ENCODE measurements at regions not wholly inside any gene's neighbourhood (a gene's known extent, or its start where the extent isn't known, plus 50 kb on each side); places are given as distances from the start of the nearest gene placed in this dataset.
A peak's percentile ranks its signal among the peaks of the same experiment; 100 is the strongest.
"Not testable (repeated sequence)": the region's sequence is repeated elsewhere in the genome, so short reads cannot be mapped to it uniquely, and the experiment has no call there.

DNA sequence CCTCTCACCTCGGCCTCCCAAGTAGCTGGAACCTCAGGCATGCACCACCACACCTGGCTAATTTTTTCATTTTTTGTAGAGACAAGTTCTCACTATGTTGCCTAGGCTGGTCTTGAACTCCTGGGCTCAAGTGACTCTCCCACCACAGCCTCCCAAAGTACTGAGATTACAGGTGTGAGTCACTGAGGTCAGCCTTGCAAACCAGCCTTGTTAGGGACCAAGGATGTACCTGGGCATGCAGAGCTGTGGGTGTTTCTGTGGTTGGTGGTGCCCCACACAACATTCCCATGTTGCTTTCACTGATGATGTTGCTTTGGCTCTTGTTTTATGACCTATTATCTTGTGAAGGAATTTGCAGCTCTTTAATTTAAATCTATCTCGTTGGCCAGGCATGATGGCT lies 54.8 kb downstream of the OTUD1 start:
- DNase-seq (ENCODE audit: low spot score): no peak
- no peak for FAIRE-seq

DNA sequence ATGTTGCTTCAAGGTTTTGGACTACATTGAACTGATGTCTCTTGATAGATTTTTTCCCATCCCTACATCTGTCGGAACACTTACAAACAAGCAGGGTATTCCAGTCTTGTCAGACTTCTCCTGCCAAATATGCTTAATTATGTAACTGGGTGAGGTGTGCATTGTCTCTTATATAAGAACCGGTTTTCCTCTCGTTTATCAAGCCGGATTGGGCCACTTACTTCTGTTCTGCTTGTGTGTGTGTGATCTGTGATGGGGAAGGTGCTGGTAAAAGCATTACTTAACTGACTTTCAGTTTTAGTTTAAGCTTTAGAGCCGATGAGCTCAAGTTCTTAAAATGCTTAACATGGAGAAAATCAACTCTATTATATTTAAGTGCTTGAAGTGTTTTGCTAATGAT lies 57.9 kb downstream of the OTUD1 start:
- DNase-seq (ENCODE audit: low spot score): no peak
- no peak for FAIRE-seq

DNA sequence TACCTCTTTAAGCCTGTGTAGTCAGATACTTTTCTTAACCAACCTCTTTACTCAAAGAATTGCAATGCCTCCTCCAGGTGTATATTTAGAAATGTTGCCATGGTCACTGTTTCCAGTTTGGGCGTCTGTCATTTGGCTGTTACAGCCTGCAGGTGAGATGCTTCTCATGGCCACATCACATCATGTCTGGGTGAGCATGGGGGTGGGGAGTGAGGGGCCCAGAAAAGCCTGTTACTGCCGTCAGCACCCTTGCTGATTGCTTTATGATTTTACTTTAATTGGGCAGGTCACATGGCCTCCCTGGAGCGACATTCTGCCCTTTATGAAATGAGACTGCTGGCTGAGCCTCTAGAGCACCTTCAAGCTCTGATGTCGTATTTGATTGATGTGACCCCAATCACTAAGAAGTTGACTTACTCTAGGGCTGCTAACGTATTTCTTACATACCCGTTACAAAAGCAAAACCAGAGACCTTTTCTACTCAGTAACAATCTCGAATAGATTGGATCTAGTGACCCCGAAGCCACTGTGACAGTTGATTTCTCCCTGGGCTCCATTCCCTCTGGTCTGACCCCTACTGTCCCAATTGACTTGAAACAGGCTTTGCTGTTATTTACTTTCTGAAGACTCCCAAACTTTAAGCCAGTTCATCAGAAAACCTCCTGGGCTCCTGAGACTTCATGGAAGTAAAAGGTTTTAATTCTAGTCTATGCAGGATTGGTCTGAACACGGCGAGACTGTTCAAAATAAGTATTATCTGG lies 60.7 kb downstream of the OTUD1 start:
- FAIRE-seq (no peak), DNase-seq (ENCODE audit: low spot score) (no peak)

DNA sequence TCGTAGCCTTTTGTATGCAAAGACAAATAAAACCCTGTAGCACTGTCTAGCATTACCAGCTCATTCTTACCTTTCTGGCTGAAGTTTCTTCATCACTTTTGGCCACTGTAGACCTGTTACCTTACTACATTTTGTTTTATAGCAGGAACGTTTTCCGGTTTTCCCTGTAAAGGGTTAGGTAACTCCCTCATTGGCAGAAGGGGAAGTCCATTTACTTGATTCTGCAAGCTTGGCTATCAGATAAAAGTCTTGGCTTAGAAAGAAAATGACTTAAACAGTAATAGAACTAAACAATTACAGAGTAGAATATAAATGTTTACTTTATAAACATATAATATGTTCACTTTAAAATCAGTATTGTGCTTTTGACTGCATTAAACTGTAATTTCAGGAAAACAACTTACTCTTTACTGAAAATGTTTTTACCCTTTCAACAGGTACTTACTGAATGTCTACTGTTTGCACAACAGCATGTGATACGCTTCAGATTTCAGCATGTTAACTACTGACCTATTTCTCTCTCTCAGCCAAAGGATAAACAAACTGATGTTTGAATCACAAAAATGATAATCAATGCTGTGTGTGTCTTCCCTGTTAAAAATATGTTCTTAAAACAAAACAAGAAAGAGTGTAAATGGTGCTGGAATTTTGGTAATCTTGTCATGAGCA lies 67.1 kb downstream of the OTUD1 start:
- FAIRE-seq (no peak), DNase-seq (ENCODE audit: low spot score) (no peak)

DNA sequence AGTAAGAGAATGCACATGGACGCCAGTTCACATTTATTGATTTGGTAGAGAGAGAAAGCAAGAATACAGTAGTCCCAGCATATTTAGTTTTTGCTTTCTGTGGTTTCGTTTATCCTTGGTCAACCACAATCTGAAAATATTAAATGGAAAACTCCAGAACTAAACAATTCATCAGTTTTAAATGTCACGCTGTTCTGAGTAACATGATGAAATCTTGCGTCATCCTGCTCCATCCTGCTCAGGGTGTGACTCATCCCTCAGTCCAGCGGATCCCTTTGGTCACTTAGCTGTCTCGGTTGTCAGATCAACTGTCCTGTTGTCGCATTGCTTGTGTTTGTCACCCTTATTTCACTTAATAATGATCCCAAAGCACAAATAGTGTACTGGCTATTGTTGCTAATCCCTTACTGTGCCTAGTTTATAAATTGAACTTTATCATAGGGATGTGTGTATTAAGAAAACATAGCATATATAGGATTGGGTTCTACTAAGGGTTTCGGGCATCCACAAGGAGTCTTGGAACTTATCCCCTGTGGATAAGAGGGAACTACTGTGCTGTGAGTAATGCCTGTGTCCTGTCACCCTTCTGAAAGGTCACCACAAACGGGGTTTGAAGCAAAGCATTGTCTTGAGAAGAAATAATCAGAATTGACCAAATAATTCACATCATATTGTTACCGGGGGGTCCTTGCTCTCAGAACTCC lies 73.6 kb downstream of the OTUD1 start:
- DNase-seq (ENCODE audit: low spot score): peak; percentile 67

DNA sequence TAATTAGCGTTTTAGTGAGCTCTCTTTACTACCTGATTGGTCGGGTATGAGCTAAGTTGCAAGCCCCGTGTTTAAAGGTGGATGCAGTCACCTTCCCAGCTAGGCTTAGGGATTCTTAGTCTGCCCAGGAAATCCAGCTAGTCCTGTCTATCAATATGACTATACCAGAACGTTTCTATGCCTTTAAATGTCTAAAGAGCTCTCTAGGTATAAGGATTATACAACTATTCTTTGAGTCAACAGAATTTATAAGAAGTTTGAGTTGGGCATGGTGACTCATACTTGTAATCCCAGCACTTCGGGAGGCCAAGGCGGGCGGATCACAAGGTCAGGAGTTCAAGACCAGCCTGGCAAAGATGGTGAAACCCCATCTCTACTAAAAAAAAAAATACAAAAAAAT lies 74.7 kb downstream of the OTUD1 start:
- DNase-seq (ENCODE audit: low spot score); FAIRE-seq: not testable (repeated sequence)

More for the DNA sequence above, 73.6 kb downstream of the OTUD1 start:
- FAIRE-seq: peak; percentile 63

DNA sequence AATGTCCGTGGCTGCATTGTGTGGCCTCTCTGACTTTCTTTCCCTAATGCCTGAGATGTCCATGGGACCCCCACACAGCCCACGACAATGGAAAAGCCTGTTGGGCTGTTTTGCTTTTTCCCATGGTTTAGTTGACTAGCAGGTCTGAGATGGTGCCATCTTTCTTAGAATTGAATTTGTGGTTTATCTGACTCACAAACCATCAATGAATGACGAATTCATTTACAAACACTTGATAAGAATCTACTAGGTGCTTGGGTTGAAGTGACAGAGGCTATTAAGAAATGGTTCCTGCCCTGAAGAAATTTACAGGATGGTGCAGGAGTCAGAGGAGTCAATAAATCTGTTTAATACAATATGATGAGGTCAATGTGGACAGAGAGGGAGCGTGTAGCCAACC lies 75.4 kb downstream of the OTUD1 start:
- FAIRE-seq (no peak), DNase-seq (ENCODE audit: low spot score) (peak; percentile 27)

DNA sequence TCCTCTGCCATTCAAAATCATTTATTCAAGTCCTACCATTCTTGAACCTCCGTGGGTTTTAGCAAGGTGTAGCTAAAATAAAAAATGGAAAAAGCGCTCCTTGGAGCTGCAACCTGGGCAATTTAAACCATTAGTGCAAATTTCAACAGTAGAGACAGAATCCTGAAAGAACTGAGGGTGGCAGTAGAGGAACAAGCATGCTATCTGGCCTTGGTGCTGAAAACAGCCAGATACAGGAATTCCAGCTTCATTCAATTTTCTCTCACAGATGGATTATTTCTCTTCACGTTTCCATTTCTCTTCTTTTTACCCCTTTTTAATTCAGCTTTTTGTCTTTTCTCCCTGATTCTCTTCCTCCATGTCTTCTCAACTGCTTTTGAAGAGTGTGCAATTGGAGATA lies 77.7 kb downstream of the OTUD1 start:
- DNase-seq (ENCODE audit: low spot score) (peak; percentile 37), FAIRE-seq (no peak)

DNA sequence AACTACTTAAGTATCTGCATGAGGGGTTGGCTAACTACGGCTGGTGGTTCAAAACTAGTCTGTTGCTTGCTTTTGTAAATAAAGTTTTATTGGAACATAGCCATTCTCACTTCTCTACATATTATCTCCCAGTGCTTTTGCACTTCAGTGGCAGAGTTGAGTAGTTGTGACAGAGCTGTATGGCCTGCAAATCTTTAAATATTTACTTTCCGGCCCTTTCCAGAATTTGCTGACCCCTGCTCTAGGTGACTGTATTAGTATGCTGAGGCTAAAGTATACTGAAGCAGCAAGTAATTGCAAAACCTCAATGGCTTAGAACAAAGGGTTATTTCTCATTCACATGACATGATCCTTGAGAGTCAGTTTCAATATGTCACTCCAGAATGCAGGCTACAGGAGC lies 78.3 kb downstream of the OTUD1 start:
- DNase-seq (ENCODE audit: low spot score): no peak
- FAIRE-seq: no peak

DNA sequence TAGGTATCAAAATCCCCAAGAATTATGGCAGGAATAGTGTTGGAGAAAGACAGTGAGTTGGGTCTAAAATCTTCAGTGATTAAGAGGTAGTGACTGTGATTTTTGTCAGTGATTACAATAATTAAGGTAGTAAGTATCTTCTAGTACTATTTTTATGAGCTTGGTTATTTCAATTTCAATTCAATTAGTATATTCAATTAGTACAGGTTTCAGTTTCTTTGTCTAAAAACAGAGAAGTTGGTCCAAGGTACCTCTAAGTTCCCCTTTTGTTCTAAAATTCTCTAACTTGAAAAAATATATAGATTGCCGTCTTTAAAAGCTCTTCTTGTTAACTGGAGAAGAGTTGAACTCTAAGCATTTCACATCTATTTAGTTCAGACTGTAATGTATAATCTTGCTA lies 82.9 kb downstream of the OTUD1 start:
- DNase-seq (ENCODE audit: low spot score): no peak
- FAIRE-seq: no peak

DNA sequence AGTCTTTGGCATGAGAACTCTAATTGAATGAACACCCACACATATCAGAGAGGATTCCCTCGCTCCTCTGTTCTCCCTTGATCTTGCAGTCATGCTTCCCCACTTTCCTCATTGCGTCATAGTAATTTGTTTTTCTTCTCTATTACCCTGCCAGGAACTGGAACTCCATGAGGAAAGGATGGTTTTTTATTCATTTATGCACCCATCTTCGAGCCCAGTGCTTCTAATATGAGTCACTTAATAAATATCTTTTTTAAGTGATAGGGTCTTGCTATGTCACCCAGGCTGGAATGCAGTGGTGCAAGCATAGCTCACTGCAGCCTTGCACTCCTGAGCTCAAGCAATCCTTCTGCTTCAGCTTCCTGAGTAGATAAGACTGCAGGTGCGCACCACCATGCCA lies 83.5 kb downstream of the OTUD1 start:
- DNase-seq (ENCODE audit: low spot score) (peak; percentile 16), FAIRE-seq (no peak)

DNA sequence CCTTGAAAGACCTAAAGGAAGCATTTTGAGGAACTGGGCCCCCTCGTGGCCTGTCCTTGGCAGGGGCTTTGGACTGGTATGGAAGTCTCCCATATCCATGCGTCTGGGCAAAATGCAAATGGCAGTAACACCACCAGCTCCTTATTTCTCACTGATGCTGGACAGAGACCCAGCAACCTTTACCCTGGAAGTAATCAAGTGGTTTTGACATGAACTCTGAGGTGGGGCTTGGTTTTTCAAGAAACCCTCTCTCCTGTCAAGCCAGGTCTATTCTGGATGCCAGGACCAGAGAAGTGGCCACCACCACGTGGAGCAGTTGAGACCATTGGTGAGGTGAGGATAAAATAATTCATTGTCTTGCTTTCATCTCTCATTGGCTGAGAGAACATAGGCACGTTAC lies 84.4 kb downstream of the OTUD1 start:
- FAIRE-seq (no peak), DNase-seq (ENCODE audit: low spot score) (no peak)

DNA sequence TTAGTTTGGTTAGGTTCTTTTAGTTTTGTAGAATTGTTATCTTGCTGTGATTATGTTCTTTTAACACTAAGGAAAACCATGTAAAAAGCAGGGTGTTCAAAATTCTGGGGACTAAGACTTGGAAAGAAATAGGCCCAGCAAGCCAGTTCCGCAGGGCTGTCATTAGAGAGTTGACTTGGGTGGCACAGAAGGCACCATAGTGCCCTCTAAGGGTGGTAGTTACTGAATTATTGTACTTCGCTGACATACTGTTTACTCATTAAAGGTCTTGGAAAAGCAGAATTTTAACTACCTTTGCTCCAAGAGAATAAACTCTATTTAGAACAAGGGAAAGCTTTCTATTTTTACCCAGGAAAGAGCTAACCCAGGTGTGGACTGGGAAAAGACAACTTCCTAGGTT lies 86.5 kb downstream of the OTUD1 start:
- DNase-seq (ENCODE audit: low spot score): no peak
- no peak for FAIRE-seq

DNA sequence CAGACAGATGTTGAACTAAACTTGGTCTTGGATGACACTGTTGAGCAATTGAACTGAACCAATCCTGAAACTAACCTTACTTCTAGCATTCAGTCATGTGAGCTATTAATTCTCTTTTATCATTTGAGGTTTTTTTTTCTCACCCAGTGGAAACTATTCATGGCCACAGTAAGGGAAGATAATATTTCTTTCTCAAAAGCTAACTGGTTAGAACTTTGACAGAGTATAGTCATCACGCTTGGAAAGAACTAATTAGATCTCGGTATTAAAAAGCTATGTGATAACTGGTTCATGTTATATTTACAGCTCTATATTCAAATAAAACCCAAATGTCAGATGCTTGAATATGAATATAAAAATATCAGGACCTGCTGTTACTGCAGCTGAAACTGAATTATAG lies 89.5 kb downstream of the OTUD1 start:
- FAIRE-seq (no peak), DNase-seq (ENCODE audit: low spot score) (no peak)

DNA sequence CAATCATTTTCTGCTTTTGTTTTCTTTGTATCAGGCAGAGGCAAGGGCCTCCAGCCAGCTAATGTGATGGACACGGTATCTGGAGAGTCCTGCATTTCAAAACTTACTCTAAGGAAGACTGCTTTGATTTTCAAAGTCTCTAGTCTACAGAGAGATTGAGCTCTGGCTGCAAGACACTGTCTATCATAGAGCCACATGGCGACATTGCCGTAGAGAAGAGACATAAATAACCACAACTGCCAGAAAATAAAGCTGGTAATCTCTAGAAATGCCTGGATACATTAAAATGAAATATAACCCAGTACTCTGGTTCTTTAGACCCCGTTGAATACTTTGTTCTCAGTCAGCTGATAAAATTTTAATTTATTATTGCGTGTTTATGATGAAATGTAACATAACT lies 90.8 kb downstream of the OTUD1 start:
- DNase-seq (ENCODE audit: low spot score) (no peak), FAIRE-seq (no peak)

DNA sequence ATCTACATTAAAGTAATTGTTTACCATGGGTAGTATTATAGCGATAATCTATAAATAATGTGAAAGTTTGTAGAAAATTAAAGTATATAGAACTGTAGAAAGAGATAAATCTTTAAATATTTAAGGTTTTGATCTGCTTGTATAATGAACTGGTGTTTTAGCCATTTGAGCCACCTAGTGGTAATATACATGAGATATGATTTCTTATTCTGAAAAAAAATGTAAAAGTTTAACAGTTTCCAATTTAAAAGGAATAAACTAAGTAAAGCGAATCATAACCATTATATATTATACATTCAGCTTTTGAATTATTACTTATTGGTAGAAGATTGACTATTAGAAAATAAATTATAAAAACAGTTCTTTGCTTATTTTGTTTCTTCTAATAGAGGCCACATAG lies 91.2 kb downstream of the OTUD1 start:
- no peak for FAIRE-seq
- DNase-seq (ENCODE audit: low spot score): no peak

DNA sequence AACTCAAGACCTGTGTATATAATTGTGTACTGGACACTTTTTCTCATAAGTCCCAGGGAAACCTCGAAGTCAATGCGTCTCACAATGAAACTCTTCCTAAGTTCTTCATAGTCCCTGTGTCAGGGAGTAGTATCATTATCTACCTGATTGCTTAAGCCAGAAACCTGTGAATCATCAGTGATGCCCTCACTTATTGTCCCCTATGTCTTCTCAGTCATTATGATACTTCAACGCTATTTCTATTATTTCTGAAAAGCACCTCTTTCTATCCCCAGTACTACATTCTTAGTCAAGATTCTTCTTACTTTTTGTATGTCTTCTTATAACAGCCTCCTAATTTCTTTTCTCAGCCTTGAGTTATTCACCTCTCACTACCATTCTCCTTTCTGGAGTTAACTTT lies 94.3 kb downstream of the OTUD1 start:
- FAIRE-seq (no peak), DNase-seq (ENCODE audit: low spot score) (no peak)

DNA sequence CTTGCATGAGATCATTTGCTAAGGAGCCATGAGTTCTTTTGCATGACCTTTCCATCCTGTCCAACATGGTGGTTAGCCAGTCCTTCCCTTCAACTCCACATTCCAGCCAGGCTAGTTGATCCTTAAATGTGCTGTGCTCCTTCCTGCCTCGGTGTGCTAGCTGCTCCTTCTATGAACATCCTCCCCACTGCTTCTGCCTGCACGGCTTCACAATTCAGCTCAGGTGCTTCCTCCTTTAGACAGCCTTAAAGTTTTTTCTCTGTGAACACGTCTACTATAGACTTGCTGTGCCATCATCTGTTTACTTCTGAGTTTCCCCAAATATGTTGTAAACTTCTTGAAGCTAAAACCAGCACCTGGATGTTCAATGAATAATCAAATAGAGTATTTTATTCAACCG lies 95.5 kb downstream of the OTUD1 start:
- no peak for FAIRE-seq
- no peak for DNase-seq (ENCODE audit: low spot score)

DNA sequence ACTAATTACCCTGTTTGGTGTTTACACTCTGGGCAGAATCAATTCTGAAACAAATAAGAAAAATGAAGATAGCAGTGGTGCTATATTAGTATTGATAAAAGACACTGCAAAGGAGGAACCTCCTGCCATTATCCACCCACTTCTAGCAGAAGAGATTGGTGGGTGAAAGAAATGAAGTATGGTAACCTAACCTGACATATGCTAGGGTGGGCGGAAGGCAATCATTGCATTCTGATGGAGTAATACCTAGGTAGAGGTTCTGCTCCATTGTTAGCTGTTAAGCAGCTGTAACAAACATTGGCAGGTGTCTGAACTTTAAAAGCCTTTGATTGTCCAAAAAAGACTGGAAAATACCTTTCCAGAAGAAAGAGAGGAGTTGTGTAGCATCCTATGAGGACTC lies 95.9 kb downstream of the OTUD1 start:
- FAIRE-seq: no peak

DNA sequence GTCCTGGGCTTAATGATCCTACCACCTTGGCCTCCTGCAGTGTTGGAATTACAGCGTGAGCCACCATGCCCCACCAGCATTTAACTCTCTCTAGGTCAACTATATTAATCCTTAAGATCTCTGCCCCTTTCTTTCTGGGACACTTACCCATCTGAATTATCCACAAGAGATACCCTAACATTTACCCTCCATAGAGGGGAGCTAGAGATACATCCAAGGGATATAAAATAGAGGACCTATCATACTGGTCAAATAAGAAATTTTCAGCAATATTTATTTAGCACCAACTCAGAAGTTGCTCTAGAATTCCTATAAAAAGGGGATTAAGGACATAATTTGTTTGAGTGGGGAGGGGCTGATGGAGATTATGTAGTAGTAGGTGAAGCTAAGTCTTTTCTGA lies 96.5 kb downstream of the OTUD1 start:
- no peak for FAIRE-seq
- no peak for DNase-seq (ENCODE audit: low spot score)

More for the DNA sequence above, 95.9 kb downstream of the OTUD1 start:
- DNase-seq (ENCODE audit: low spot score): no peak

DNA sequence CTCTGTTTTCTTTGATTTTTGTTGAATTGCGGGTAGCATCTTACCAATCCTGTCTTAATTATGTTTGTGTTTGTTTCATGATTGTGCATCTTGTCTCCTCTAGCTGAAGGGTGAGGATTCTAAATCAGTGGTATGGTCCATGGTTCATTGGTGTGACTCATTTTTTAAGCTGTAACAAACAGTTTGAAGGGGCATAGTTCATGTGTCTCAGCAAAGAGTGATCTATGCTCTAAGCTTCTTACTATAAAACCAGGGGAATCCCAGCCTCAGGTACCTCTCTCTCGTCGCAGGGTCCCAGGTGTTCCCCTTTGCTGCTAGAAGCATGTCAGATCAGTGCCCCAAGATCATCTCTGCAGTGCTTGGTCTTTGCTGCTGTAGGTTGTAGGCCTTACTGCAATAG lies 100.1 kb downstream of the OTUD1 start:
- FAIRE-seq: no peak
- DNase-seq (ENCODE audit: low spot score): no peak

DNA sequence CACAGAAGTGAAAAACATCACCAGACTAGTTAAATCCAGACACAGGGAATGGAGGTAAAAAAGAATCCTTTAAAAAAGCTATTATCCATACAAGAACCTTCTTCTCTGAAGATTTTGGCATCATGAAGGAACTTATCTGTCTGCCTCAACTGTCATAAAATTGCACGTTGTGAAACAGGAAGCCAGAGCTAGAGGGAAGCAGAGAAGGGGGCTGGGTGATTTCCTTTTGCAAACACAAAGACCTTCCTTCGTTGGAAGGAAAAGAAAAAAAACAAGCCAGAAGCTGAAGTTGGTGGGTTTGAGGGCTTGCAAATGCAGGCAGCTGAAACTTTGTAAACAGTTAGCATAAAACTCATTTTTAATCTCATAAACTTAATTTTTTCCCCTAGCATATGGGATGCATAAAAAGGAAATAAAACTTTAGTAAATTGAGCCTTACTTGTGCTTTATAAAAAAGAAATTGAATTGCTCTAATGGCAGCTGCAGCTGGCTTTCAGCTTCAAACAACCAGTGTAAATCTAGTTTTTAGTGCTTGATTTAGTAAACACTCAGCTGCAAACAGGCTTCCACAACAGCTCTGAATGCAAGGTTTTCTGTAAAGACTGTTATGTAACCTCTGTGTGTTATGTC lies 101.6 kb downstream of the OTUD1 start:
- no peak for DNase-seq (ENCODE audit: low spot score)
- no peak for FAIRE-seq

Measured in urothelium cell line (cell line).